GM23338 (cell line): ENCODE measurements at regions not wholly inside any gene's neighbourhood (a gene's known extent, or its start where the extent isn't known, plus 50 kb on each side); places are given as distances from the start of the nearest gene placed in this dataset.
"Not testable (repeated sequence)": the region's sequence is repeated elsewhere in the genome, so short reads cannot be mapped to it uniquely, and the experiment has no call there.

Experiments used
- CREB1 ChIP-seq: fragments of 250-450 bp; sonication (Bioruptor Pico); IDR thresholded peaks from 2 replicates; pipeline ENCODE4 v1.5.0; 2020; ENCODE audit warnings: low read depth, mild to moderate bottlenecking, moderate library complexity
- CTCF ChIP-seq, 2 experiments: fragments of 200-600 bp in 1 of 2; sonication (generic) in 1 of 2; conservative IDR thresholded peaks; 2 replicates each; pipeline versions ENCODE4 v1.5.1 to v1.6.1; 2016 to 2017; ENCODE audit warnings: antibody characterized with exemption in 2 of 2, low read depth in 2 of 2, mild to moderate bottlenecking in 2 of 2, moderate library complexity in 1 of 2
- EZH2 ChIP-seq: fragments of 200-600 bp; sonication (generic); IDR thresholded peaks from one replicate; pipeline ENCODE4 v1.8.0; 2017; ENCODE audit warnings: antibody characterized with exemption, mild to moderate bottlenecking, low read depth; ENCODE audit not compliant: unreplicated experiment
- EZH2phosphoT487 ChIP-seq: fragments of 200-600 bp; sonication (generic); IDR thresholded peaks from one replicate; pipeline ENCODE4 v1.8.1; 2018; ENCODE audit warnings: antibody characterized with exemption; ENCODE audit not compliant: unreplicated experiment
- JUNB ChIP-seq: IDR thresholded peaks from one replicate; pipeline ENCODE4 v1.6.1; 2016; ENCODE audit warnings: antibody characterized with exemption; ENCODE audit not compliant: unreplicated experiment
- NANOG ChIP-seq: IDR thresholded peaks from 2 replicates; pipeline ENCODE4 v1.6.1; 2016; ENCODE audit warnings: antibody characterized with exemption, borderline replicate concordance
- POLR2AphosphoS5 ChIP-seq: IDR thresholded peaks from 2 replicates; pipeline ENCODE4 v1.6.1; 2016; ENCODE audit warnings: antibody characterized with exemption, low read depth
- REST ChIP-seq: IDR thresholded peaks from one replicate; pipeline ENCODE4 v1.6.1; 2018; ENCODE audit warnings: antibody characterized with exemption; ENCODE audit not compliant: unreplicated experiment
- STAT1 ChIP-seq: IDR thresholded peaks from one replicate; pipeline ENCODE4 v1.6.1; 2016; ENCODE audit warnings: antibody characterized with exemption; ENCODE audit not compliant: unreplicated experiment

GRCh38 chr15:20055921-20056320, 485.7 kb downstream of the GOLGA6L6 start:
- not testable (repeated sequence) for TF ChIP-seq CTCF (conservative IDR thresholded peaks at IDR 0.05; ENCODE audit: low read depth in 2 of 2); NANOG; POLR2AphosphoS5; JUNB; EZH2phosphoT487; REST; EZH2; CREB1 (CRISPR knock-in tag); STAT1
